PC-3 (cell line): ENCODE measurements at regions not wholly inside any gene's neighbourhood (a gene's known extent, or its start where the extent isn't known, plus 50 kb on each side); places are given as distances from the start of the nearest gene placed in this dataset.

ENCODE experiments used
- ATAC-seq: fragments of 200-7000 bp; cut with Tn5 transposase; 2 replicates; pipeline ENCODE4 v1.9.1; 2020; ENCODE audit warnings: mild to moderate bottlenecking, moderate library complexity
- BruUV-seq: library from RNA; stranded (reverse); fragments of 400-500 nt; replicated peaks from 2 replicates; lab custom pipeline; 2021; lab: Mats Ljungman, UMichigan
- CTCF ChIA-PET: fragments of 300-600 bp; sonication (Branson Sonifier 250); formaldehyde crosslinking; loops from one replicate; lab custom pipeline; 2022; ENCODE audit warnings: antibody characterized with exemption; lab: Charles Lee
- POLR2A ChIA-PET: fragments of 300-600 bp; sonication (Branson Sonifier 250); formaldehyde crosslinking; loops from one replicate; lab custom pipeline; 2022; ENCODE audit warnings: antibody characterized with exemption; ENCODE audit not compliant: unreplicated experiment; lab: Charles Lee
- DNase-seq: peaks from one replicate; pipeline ENCODE4 v3.0.0-alpha.2; 2015
- H2AFZ ChIP-seq: fragments of 300-600 bp; sonication (generic); 2 replicates; pipeline ENCODE4 v1.6.0; 2016; ENCODE audit warnings: antibody characterized with exemption, low read length
- H3F3A ChIP-seq: fragments of 300-600 bp; sonication (generic); one replicate; pipeline ENCODE4 v1.6.0; 2017; ENCODE audit warnings: antibody characterized with exemption, low read length, control low read depth, mild to moderate bottlenecking; ENCODE audit not compliant: unreplicated experiment
- H3K27ac ChIP-seq: fragments of 300-600 bp; sonication (generic); 2 replicates; pipeline ENCODE4 v1.5.1; 2016; ENCODE audit warnings: mild to moderate bottlenecking, low read length
- H3K27me3 ChIP-seq: fragments of 300-600 bp; sonication (generic); 2 replicates; pipeline ENCODE4 v1.6.1; 2016; ENCODE audit warnings: low read length, mixed read lengths
- H3K36me3 ChIP-seq: fragments of 300-600 bp; sonication (generic); 2 replicates; pipeline ENCODE4 v1.6.1; 2016; ENCODE audit warnings: low read depth, mixed run types, low read length, mixed read lengths
- H3K4me1 ChIP-seq: fragments of 300-600 bp; sonication (generic); 2 replicates; pipeline ENCODE4 v1.5.1; 2016; ENCODE audit warnings: low read length; ENCODE audit not compliant: insufficient read depth
- H3K4me2 ChIP-seq: fragments of 300-600 bp; sonication (generic); 2 replicates; pipeline ENCODE4 v1.6.0; 2016; ENCODE audit warnings: low read length
- H3K4me3 ChIP-seq: fragments of 300-600 bp; sonication (generic); 2 replicates; pipeline ENCODE4 v1.5.1; 2016; ENCODE audit warnings: mild to moderate bottlenecking, low read length, mixed read lengths
- H3K79me2 ChIP-seq: fragments of 300-600 bp; sonication (generic); 2 replicates; pipeline ENCODE4 v1.6.1; 2017; ENCODE audit warnings: low read length, mixed read lengths
- H3K9ac ChIP-seq: fragments of 300-600 bp; sonication (generic); 2 replicates; pipeline ENCODE4 v1.6.0; 2016; ENCODE audit warnings: mild to moderate bottlenecking, low read length
- H3K9me2 ChIP-seq: fragments of 300-600 bp; sonication (generic); replicated peaks from 2 replicates; pipeline ENCODE4 v1.6.1; 2016; ENCODE audit warnings: mixed run types, low read length, mixed read lengths
- H3K9me3 ChIP-seq: fragments of 300-600 bp; sonication (generic); 2 replicates; pipeline ENCODE4 v1.6.1; 2016; ENCODE audit warnings: low read length, mixed read lengths
- H4K20me1 ChIP-seq: fragments of 300-600 bp; sonication (generic); 2 replicates; pipeline ENCODE4 v1.6.1; 2016; ENCODE audit warnings: low read length, mixed read lengths
- CTCF ChIP-seq: fragments of 300-600 bp; sonication (generic); conservative IDR thresholded peaks from 2 replicates; pipeline ENCODE4 v1.5.1; 2017; ENCODE audit warnings: antibody characterized with exemption, low read depth, mild to moderate bottlenecking, low read length
- EZH2 ChIP-seq: fragments of 300-600 bp; sonication (generic); IDR thresholded peaks from one replicate; pipeline ENCODE4 v1.6.1; 2017; ENCODE audit warnings: antibody characterized with exemption, mild to moderate bottlenecking, low read length; ENCODE audit not compliant: unreplicated experiment
- EZH2phosphoT487 ChIP-seq: fragments of 300-600 bp; sonication (generic); IDR thresholded peaks from 2 replicates; pipeline ENCODE4 v1.6.1; 2018; ENCODE audit warnings: mild to moderate bottlenecking, antibody characterized with exemption, low read length, borderline replicate concordance
- intact Hi-C: fragments of 100-400 bp; cut with micrococcal nuclease; formaldehyde crosslinking; loops from 2 replicates; pipeline ENCODE4 v1.9.0; 2023

GRCh38 chr18:23317975-23318675 is 135.0 kb upstream of the RIOK3 start:
- H3K4me3 ChIP-seq = no peak overlapping the region
- H3K9ac ChIP-seq = no peak overlapping the region
- TF ChIP-seq EZH2 (no peak), CTCF (no peak), EZH2phosphoT487 (no peak)
- H3K79me2 ChIP-seq = no peaks in the 10 kb centered on the region
- H2AFZ ChIP-seq = no peak overlapping the region
- no peaks in the 10 kb centered on the region for H3K27me3 ChIP-seq
- H3K9me2 ChIP-seq = no peaks in the 10 kb centered on the region
- no peaks in the 10 kb centered on the region for H4K20me1 ChIP-seq
- intact Hi-C loops = no loop called here
- H3K36me3 ChIP-seq = no peaks in the 10 kb centered on the region
- DNase-seq (peak; percentile 61), ATAC-seq (peak; percentile 86)
- ChIA-PET CTCF (no interaction called here), POLR2A (no interaction called here)
- peak overlapping the region; percentile 12; the same call in 1 of the 2 replicates for H3K4me2 ChIP-seq
- BruUV-seq = no TSS peak
- H3K27ac ChIP-seq = no peak overlapping the region
- peaks cover 21% of the 10 kb centered on the region for H3K4me1 ChIP-seq
- no peaks in the 10 kb centered on the region for H3F3A ChIP-seq
- H3K9me3 ChIP-seq = no peaks in the 10 kb centered on the region

- intact Hi-C loops = no loop called here
- ChIA-PET CTCF (no interaction called here), POLR2A (interaction anchor here (0.6 kb wide), 1 partner anchor 174 kb away, joined by 3 read pairs; no protein-coding TSS in a partner anchor)
- Histone ChIP-seq H3K79me2 (no peaks in the 10 kb centered on the region), H3K27me3 (no peaks in the 10 kb centered on the region), H3K9ac (no peak overlapping the region), H4K20me1 (no peaks in the 10 kb centered on the region), H3K9me2 (no peaks in the 10 kb centered on the region), H2AFZ (no peak overlapping the region), H3K9me3 (no peaks in the 10 kb centered on the region), H3F3A (no peaks in the 10 kb centered on the region), H3K4me3 (no peak overlapping the region), H3K4me1 (peaks cover 21% of the 10 kb centered on the region), H3K4me2 (no peak overlapping the region), H3K27ac (no peak overlapping the region), H3K36me3 (no peaks in the 10 kb centered on the region)
- DNase-seq (no peak), ATAC-seq (no peak)
- TF ChIP-seq CTCF (no peak), EZH2phosphoT487 (no peak), EZH2 (no peak)
- BruUV-seq = no TSS peak
Observed at GRCh38 chr18:23320709-23321236, 132.3 kb upstream of the RIOK3 start.

- H3K4me1 ChIP-seq = peaks cover 16% of the 10 kb centered on the region
- no peaks in the 10 kb centered on the region for H3K36me3 ChIP-seq
- ChIA-PET CTCF (no interaction called here), POLR2A (no interaction called here)
- H3K27me3 ChIP-seq = no peaks in the 10 kb centered on the region
- TF ChIP-seq CTCF (no peak), EZH2 (no peak), EZH2phosphoT487 (no peak)
- H3K9me2 ChIP-seq = no peaks in the 10 kb centered on the region
- H3K4me2 ChIP-seq = no peak overlapping the region
- no peaks in the 10 kb centered on the region for H3K79me2 ChIP-seq
- H4K20me1 ChIP-seq = no peaks in the 10 kb centered on the region
- no peaks in the 10 kb centered on the region for H3K9me3 ChIP-seq
- BruUV-seq = no TSS peak
- no peak overlapping the region for H3K9ac ChIP-seq
- no peak overlapping the region for H2AFZ ChIP-seq
- H3F3A ChIP-seq = no peaks in the 10 kb centered on the region
- H3K27ac ChIP-seq = no peak overlapping the region
- intact Hi-C loops = no loop called here
- DNase-seq (no peak), ATAC-seq (no peak)
- no peak overlapping the region for H3K4me3 ChIP-seq
Observed at GRCh38 chr18:23321996-23322395, 131.1 kb upstream of the RIOK3 start.
